CD1c-positive myeloid dendritic cell (primary cell): ENCODE measurements at regions not wholly inside any gene's neighbourhood (a gene's known extent, or its start where the extent isn't known, plus 50 kb on each side); places are given as distances from the start of the nearest gene placed in this dataset.

ENCODE experiments used
- DNase-seq: peaks from one replicate; pipeline ENCODE4 v3.0.0-alpha.2; 2016; ENCODE audit errors: extremely low spot score

DNA sequence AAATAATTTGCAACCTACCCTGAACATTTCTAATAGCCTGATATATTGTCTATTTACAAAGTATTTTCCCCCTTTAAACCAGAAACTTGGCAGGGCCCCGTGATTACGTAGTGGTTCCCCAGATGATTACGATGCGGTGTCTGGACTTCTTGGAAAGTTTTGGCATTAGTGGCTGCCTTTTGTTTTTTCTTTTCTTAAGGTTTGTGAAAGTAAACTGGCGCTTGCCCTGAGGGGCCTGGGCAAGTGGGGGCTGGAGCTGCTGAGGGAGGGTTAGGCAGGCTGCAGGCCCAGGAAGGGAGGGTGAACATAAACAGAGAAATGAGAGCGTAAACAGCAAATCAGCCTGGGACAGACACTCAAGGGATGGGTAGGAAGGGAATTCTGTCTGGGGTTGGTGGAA, 123.6 kb upstream of the MSX1 start:
- no peak for DNase-seq

DNA sequence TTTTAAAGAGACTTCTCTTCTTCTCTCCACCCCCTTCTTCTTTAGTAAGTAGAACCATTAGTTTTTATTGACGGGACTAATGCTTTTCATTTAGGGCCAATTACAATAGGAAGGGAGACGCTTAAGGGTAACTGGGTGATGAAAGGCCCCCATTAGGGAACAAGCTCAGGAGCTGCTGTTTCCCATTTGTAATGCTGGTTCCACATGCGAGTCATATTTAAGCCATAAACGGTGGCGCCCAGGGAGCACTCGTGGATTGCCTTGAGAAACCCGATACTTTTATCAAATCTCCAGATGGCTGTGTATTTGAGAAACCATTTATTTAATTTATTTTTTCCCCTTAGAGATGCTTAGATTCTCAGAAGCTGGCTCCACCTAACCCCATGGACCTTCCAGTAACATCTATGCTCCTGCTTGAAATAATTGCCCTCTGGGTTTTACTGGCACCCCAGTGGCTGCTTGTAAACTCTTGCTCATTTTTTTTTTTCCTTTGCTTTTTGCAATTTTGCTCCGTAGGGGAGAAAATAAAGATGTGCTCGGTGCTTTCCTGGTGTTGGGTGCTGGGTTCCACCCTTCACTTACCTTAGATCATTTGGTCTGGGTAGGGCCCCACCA, 124.2 kb upstream of the MSX1 start:
- no peak for DNase-seq

DNA sequence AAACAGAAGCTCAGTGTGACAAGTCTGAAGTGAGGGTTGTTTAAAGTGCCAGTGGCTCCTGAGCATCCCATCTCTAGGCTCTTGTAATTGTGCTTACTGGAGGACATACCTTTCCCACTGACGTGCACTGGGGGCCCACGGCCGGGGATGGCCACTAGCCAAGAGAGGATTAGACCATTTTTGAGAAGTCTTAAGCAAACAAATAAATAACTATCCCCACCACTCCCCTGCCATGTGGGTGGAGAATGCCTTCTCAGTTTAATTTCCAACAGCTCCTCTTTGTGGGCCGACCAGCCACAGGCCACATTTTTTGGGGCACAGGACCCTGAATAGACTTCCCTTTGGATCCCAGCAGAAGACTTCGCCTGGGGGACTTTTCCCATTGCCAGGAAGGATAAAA, 125.0 kb upstream of the MSX1 start:
- no peak for DNase-seq

DNA sequence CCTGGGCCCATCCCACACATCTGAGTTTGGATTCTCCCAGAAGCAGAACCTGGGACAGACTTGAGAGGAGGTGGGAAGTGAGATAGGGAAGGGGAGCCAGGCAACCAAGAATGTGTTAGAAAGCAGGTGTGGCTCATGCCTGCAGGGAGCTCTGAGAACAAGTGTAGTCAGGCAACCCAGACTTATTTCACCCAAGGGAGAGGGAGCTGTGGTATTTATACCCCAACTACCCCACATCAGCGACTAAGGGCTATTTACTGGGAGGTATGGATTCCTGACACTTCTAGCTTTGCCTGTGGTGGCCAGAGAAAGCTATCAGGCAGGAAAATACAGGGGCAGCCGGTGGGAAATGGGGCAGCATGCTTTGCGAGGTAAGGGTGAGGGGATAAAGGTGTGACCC, 125.8 kb upstream of the MSX1 start:
- DNase-seq: no peak

DNA sequence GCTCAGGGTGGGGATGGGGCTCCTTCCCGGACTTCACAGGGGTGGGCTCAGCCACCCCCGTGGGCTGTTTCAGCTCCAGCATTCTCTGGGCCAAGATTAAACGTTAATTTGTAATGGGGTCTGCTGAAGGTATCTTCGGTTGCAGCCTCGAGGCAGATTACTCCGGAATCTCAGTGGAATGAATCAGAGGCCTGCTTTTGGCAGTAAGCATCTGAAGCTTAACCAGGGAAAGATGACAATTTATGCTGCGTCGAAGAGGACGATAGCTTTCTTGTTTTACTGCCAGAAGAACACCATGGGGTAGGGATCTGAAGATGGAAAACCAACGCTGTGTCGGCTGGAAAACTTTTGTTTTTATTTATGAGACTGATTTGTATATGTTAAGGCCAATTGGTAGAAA, 129.2 kb upstream of the MSX1 start:
- DNase-seq: no peak

DNA sequence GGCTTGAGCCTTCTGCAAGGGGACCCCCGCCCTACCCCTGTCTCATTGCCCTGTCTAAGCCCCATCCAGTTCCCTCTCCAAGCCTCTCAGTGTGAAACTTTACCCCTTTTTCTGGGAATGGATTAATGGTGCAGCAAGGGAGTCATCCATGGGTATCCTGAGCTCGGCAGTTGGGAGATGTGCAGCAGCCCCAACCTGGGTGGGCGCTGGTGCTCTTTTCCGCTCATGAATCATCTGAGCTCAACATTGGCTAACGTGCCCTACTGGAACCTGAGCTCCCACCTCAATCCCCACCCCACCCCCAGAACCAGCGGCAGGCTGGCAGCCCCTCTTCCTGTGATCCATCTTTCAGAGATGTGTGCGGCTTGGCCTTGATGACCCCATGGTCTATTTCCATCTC, 130.3 kb upstream of the MSX1 start:
- DNase-seq: no peak

DNA sequence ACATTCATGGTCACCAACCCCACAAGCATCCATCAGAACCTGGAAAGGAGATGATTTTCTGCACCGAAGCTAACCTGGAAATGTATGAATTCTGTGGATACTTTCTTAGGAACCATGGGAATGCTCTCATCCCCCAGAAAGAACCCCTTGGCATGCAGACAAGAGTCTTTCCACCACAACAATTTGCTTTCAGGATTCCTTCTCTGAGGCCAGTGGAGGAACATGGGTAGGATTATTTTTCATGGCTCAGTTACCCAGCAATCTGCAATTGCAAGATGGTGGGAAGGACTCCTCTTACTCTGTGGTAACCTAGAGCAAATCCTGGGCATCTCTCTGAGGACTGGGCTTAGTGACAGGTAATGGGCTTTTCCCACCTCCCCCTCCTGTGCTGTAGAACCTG, 131.9 kb upstream of the MSX1 start:
- DNase-seq: no peak

DNA sequence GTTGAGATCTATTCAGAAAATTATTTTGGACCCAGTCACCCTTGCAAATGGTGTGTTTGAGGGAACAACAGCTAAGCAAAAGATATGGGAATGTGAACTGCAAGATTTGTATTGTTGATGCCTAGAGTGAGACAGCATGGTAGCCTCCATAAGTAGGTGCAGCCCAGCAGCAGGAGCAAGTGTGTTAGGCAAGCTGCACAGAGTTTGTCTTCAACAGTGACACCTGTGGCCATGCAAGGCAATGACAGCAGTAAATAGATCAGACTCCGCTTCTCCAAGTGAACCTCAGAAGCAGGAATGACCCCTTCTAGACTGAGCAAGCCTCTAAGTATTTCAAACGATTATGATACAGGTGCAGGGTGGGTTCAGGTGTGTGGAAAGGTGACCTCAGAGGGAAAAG, 133.4 kb upstream of the MSX1 start:
- DNase-seq: no peak

DNA sequence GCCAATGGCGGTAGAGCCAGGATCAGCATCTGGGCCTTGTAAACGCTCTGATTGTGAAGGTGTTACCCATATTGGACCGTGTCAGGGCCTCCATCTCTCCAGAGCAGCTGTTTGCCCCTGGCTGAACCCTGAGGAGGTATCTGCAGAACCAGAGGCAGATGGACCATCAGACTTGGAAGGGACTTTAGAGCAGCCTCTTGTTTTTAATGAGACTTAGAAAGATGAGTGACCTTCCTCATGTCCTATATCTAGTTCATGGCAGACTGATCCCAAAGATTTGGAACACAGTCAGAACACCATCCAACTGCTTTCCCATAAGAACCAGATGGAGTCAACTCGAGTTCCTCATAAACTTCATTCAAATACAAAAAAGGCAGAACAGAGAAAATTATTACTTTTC, 135.1 kb upstream of the MSX1 start:
- no peak for DNase-seq

DNA sequence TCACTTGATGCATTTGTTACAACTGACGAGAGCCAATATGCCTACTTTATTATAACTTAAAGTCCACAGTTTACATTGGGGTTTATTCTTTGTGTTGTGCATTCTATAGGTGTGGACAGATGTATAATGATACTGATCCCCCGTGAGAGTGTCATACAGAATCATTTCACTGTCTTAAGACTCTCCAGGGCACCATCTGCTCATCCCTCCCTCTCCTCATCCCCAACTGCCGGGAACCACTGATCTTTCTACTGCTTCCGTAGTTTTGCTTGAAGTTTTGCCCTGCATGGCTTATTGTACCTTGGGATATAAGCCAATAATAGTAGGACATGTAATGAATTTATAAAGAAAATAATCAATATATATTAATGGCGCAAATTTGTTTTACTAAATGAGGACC, 137.8 kb upstream of the MSX1 start:
- no peak for DNase-seq

DNA sequence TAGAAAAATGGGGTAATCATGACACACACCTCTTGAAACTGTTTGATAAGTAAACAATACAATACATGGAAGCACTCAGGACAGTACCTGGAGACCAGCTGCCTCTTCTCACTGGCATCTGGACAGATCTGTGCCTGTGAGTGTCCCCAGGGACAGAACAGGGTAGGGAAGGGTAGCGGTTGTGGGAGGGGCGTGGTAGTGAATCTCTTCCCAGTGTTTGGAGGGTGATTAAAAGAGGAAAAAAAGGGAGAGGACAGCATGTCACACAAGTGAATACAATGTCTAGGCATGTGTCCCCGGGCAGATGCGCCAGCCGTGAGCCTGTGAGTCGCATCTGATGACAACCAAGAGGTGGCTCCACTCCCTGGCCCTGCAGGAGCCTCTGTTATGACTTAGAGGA, 138.8 kb upstream of the MSX1 start:
- DNase-seq: no peak

DNA sequence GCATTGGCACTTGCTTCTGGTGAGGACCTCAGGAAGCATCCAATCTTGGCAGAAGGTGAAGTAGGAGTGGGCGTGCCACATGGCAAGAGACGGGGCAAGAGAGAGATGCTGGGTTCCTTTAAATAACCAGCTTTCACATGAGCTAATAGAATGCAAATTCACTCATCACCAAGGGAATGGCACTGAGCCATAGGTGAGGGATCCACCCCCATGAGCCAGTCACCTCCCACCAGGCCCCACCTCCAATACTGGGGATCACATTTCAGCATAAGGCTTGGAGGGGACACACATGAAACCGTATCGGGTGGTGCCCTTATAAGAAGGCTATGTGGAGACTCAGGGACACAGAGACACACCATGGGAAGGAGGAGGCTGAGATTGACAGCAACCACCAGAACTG, 140.0 kb upstream of the MSX1 start:
- DNase-seq: no peak

DNA sequence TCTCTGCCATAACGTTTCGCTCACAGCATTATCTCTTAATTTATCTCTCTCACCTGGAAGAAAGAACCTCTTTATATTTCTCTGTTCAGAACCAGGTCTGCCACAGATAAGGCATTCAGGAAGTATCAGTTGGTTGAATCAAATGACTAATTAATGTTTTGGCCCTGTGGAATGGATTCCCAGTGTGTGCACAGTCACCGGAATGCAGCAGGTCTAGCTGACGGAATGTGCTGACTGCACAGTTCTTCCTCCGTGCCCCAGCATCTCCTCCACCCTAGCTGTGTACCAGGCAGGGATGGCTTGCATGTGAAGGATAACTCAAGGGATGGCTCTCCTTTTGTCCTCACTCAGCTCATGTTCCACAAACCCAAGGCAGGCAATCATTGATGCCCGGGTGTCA, 141.8 kb upstream of the MSX1 start:
- no peak for DNase-seq

DNA sequence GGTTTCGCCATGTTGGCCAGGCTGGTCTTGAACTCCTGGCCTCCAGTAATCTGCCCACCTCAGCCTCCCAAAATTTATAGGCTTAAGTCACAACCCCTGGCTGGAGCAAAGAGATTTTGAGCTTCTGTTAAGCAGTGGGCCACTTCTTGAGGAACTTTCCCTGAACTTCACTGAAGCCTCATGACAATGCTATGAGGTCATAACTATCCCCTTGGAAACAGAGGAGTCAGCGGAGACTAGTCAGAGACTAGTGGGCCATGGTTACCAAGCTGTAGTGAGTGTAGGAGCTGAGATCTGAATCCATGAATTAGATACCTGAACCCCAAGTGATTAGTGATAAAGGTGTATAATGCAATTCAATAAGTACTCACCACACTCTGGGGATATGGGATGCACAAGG, 145.1 kb upstream of the MSX1 start:
- DNase-seq: no peak

DNA sequence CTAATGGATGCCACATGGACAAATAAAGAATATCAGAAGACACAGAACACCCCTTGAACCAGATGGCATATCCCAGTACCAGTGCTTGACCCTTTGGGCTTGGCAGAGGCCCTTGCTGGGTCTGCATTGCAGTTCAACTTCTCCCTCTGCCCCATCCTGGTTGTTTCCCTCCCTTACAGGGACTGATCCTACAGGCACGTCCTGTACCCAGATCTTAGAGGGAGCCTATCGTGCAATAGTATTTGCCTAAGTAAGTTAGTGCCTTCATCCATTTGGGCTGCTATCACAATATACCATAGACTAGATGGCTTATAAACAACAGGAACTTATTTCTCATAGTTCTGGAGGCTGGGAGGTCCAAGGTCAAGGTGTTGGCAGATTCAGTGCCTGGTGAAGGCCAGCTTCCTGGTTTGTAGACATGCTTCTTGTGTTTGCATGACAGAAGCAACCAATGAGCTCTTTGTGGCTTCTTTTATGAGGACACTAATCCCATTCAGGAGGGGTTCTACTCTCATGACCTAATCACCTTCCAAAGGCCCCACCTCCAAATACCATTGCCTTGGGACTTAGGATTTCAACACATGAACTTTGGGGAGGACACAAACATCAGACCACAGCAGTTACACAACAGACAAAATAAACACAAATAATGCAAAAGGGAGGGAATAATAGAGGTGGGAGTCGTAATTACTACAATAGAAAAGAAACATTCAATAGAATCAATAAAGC, 146.5 kb upstream of the MSX1 start:
- no peak for DNase-seq

DNA sequence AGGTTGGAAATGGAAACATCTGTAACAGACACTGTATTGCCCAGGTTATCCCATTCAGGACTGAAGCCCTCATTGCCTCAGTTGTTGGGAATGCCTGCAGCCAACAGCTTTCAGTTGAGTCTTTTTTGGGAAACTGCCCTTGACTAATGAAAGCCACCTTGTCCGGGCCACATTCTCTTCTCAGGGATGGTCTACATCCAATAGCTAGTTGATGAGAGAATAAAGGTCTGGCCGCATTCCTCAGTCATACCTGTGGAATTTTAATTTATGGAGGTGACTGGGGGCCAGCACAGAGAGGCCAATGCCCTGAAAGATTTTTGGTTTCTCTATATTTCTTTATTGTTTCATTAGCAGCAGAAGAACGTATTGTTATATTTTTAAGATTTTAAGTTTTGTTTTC, 147.6 kb upstream of the MSX1 start:
- no peak for DNase-seq

DNA sequence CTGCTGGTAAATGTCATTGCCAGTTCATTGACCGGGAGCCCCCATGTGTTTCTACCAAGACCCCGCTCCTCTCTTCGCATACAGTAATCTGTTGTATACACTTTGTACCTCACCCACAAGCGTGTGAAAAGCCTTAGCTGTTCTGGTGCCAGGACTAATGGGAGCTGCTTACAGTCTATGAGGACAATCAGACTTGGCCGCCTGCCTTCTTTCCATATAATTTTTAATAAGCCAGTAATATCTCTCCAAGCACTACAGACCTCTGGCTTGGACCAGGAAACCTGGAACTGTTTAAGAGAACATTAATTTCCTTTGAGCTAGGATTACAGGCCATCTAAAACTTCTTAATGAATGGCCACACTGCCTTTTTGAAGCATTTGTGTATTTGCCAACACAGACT, 149.7 kb upstream of the MSX1 start:
- no peak for DNase-seq

DNA sequence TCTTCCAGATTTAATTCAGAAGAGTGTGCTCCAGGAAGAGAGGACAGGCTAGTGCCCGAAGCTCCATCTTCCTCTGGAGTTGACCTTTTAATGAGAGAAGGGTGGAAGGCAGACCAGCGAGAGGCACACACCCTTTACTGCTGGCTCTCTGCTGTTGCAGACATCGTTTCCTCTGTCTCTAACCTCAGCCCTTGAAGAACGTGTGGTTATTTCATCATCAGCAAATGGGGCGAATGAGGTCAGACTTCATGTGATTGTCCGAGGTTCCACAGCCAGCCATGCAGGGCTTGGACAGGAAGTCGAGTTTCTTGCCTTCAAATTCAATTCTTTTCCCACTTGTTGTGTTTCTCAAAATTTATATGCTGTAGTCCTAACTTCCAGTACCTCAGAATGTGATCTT, 155.2 kb upstream of the MSX1 start:
- DNase-seq: peak; percentile 32

DNA sequence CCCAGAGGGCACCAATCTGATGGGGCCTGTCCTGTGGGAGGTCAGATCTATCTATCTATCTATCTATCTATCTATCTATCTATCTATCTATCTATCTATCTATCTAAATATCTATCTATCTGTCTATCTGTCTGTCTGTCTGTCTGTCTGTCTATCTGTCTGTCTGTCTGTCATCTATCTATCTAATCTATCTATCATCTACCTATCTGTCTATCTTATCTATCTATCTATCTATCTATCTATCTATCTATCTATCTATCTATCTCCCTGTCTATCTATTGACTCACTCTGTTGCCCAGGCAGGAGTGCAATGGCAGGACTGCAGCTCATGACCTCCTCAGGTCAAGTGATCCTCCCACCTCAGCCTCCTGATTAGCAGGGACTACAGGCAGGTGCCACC, 155.7 kb upstream of the STX18 start:
- no peak for DNase-seq

DNA sequence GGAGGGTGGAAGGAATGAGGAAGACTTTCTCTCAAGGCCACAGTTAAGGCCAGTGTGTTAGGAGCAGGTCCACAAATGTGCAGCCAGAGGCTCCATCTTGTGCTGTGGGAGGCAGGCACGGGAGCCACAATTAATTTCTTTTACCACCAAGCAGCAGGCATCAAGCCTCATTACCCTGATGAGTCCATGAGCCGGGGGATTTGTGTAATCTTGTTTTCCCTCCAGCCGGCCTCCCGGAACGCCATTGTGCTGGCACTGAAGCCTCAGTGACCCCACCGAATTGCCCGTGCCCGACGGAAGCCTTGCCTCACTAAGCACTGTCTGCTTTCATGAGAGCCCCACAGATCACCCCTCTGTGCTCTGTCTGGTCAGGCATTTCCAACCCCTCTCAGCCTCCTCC, 154.7 kb upstream of the STX18 start:
- no peak for DNase-seq

DNA sequence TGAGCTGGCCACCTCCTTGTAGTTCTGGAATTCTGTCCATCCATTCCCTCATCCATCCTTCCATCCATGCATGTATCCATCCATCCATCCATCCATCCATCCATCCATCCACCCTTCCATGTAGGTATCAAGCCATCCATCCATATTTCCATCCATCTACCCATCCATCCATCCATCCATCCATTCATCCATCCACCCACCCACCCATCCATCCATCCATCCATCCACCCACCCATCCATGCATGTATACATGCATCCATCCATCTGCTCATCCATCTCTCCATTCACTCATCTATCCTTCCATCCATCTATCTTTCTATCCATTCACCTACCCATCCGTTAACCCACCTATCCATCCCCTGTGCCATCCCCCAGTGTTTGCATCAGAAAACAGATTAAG, 153.6 kb upstream of the STX18 start:
- no peak for DNase-seq

DNA sequence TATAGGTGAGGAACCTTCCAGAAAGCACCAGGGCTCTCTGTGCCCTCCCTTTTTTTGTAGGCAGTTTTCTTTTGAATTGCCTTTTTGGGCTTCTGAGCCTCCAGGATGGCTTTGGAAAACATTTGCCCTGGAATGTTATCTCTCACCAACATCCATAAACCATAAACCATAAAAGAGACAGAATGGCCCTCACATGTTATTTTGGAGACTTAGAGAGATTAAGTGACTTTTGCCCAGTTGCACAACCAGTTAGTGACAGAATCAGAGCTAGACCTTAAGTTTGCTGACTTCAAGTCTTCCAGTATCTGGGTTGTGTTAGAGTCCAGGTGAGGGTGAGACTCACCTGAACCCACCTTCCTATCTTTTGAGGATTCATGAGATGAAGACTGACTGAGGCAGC, 153.0 kb upstream of the STX18 start:
- DNase-seq: no peak

DNA sequence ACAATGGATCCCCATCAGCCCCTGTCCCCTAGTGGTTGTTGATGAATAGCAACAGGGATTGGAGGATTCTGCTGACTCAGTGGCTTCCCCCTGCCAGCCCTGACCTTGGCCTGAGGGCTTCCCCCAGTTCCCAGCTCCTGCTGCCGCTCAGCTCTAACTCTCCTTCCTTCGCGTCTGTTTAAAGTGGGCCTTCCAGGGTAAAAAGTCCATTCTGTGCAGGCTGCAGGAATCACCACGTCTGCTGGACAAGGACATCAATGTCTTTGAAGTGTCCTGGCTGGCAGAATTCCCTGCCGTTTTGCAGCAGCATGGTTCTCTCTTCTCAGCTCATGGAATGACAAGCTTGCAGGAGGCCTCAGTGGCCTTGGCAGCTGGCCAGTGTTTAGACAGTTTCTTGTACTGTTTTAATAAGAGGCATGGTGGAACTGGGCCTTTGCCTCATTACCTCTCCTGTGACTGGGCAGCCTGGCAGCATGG, 152.5 kb upstream of the STX18 start:
- no peak for DNase-seq

DNA sequence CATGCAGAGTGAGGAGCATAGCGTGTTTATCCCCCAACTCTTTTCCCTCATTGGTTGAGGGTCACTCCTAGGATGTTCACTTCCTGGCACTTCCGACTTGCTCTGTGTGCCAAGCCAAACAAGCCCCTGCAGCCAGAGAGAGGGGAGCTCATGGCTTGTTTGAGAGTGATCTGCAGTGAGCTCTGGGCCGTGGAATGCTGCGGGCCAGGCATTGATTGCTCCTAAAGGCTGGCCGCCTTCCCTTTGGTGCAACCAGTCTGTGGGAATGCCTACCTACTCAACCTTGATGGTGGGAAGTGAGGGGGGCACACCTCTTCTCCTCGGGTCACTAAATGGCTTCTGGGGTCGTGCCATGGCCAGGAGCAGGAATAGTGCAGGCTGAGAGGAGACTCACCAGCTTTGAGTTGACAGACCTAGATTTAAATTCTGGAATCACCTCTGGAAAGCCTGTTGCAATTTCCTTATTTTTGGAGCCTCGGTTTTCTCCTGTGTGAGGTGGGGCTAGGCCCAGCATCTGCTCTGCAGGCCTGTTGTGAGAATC, 152.0 kb upstream of the STX18 start:
- DNase-seq: no peak
